ENCODE measurements at regions not wholly inside any gene's neighbourhood (a gene's known extent, or its start where the extent isn't known, plus 50 kb on each side); places are given as distances from the start of the nearest gene placed in this dataset.

GRCh38 chr12:109655578-109655977 is 58.0 kb upstream of the FAM222A start:
- Histone ChIP-seq H2AFZ (no peak overlapping the region), H3K9me2 (ENCODE audit: insufficient read depth) (no peaks in the 10 kb centered on the region), H3K4me2 (no peak overlapping the region), H3K4me1 (replicated peaks; ENCODE audit: insufficient read depth) (no peaks in the 10 kb centered on the region), H3K9me3 (ENCODE audit: insufficient read depth, low read depth) (no peaks in the 10 kb centered on the region), H3K27me3 (ENCODE audit: insufficient read depth, low read depth) (peaks cover 59% of the 10 kb centered on the region), H3F3A (ENCODE audit: insufficient read depth, low read depth) (no peaks in the 10 kb centered on the region), H4K20me1 (ENCODE audit: insufficient read depth) (no peaks in the 10 kb centered on the region), H3K4me3 (no peak overlapping the region), H3K36me3 (ENCODE audit: low read depth) (no peaks in the 10 kb centered on the region), H3K27ac (no peak overlapping the region), H3K79me2 (ENCODE audit: low read depth) (no peaks in the 10 kb centered on the region)
- TF ChIP-seq EZH2 (IDR thresholded peaks at IDR 0.05; ENCODE audit: low read depth), result no peak
- TF ChIP-seq, protein P1, sequence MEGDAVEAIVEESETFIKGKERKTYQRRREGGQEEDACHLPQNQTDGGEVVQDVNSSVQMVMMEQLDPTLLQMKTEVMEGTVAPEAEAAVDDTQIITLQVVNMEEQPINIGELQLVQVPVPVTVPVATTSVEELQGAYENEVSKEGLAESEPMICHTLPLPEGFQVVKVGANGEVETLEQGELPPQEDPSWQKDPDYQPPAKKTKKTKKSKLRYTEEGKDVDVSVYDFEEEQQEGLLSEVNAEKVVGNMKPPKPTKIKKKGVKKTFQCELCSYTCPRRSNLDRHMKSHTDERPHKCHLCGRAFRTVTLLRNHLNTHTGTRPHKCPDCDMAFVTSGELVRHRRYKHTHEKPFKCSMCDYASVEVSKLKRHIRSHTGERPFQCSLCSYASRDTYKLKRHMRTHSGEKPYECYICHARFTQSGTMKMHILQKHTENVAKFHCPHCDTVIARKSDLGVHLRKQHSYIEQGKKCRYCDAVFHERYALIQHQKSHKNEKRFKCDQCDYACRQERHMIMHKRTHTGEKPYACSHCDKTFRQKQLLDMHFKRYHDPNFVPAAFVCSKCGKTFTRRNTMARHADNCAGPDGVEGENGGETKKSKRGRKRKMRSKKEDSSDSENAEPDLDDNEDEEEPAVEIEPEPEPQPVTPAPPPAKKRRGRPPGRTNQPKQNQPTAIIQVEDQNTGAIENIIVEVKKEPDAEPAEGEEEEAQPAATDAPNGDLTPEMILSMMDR (conservative IDR thresholded peaks at IDR 0.05), result no peak
- BruUV-seq (replicated peaks), result no TSS peak
- intact Hi-C loops (cut with micrococcal nuclease; ENCODE audit: unreplicated experiment), result no loop called here
- DNase-seq, result no peak
- POLR2A ChIA-PET (ENCODE audit: unreplicated experiment), result no interaction called here
- CTCF ChIA-PET, result no interaction called here

DNA sequence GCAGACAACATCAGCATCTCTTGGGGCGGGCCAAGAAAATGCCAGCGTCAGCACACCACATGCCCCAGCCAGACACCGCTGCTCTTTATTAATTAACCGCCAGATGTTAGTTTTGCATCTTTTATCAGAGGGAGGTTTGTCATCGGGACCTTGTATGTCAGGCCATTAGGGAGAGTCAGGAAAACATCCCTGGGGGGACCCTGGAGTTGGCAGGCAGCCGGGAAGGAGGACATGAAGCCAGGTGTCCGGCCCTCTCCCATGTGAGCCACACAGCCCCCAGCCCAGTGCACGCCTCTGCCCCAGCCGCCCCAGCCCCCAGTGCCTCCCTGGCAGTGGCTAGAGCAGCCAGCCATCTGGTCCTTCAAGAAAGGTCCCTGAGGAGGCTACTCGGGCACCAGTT is 56.9 kb upstream of the FAM222A start:
- ChIA-PET POLR2A (ENCODE audit: unreplicated experiment) (no interaction called here), CTCF (no interaction called here)
- intact Hi-C loops (cut with micrococcal nuclease; ENCODE audit: unreplicated experiment), result no loop called here
- H3K4me3 ChIP-seq, result no peak overlapping the region
- H3K4me1 ChIP-seq (replicated peaks; ENCODE audit: insufficient read depth), result no peaks in the 10 kb centered on the region
- H3K27ac ChIP-seq, result no peak overlapping the region
- no peaks in the 10 kb centered on the region for H3K36me3 ChIP-seq (ENCODE audit: low read depth)
- BruUV-seq (replicated peaks), result no TSS peak
- H3K27me3 ChIP-seq (ENCODE audit: insufficient read depth, low read depth), result peaks cover 56% of the 10 kb centered on the region
- H3K9me3 ChIP-seq (ENCODE audit: insufficient read depth, low read depth), result no peaks in the 10 kb centered on the region
- H3F3A ChIP-seq (ENCODE audit: insufficient read depth, low read depth), result no peaks in the 10 kb centered on the region
- no peaks in the 10 kb centered on the region for H3K9me2 ChIP-seq (ENCODE audit: insufficient read depth)
- TF ChIP-seq, protein P1 (conservative IDR thresholded peaks at IDR 0.05), result no peak
- TF ChIP-seq EZH2 (IDR thresholded peaks at IDR 0.05; ENCODE audit: low read depth), result no peak
- H3K79me2 ChIP-seq (ENCODE audit: low read depth), result no peaks in the 10 kb centered on the region
- no peak for DNase-seq
- no peaks in the 10 kb centered on the region for H4K20me1 ChIP-seq (ENCODE audit: insufficient read depth)
- no peak overlapping the region for H2AFZ ChIP-seq
- H3K4me2 ChIP-seq, result no peak overlapping the region

GRCh38 chr12:109663795-109664194 is 49.8 kb upstream of the FAM222A start:
- Histone ChIP-seq H3K79me2 (ENCODE audit: low read depth) (no peaks in the 10 kb centered on the region), H3K36me3 (ENCODE audit: low read depth) (no peaks in the 10 kb centered on the region), H3K4me1 (replicated peaks; ENCODE audit: insufficient read depth) (no peaks in the 10 kb centered on the region), H3K4me3 (no peak overlapping the region), H4K20me1 (ENCODE audit: insufficient read depth) (no peaks in the 10 kb centered on the region), H3K4me2 (no peak overlapping the region), H2AFZ (no peak overlapping the region), H3K27me3 (ENCODE audit: insufficient read depth, low read depth) (peaks cover 26% of the 10 kb centered on the region), H3K27ac (no peak overlapping the region), H3K9me2 (ENCODE audit: insufficient read depth) (no peaks in the 10 kb centered on the region), H3F3A (ENCODE audit: insufficient read depth, low read depth) (no peaks in the 10 kb centered on the region), H3K9me3 (ENCODE audit: insufficient read depth, low read depth) (no peaks in the 10 kb centered on the region)
- BruUV-seq (replicated peaks), result no TSS peak
- CTCF ChIA-PET, result no interaction called here
- DNase-seq, result no peak
- intact Hi-C loops (cut with micrococcal nuclease; ENCODE audit: unreplicated experiment), result no loop called here
- POLR2A ChIA-PET (ENCODE audit: unreplicated experiment), result no interaction called here
- TF ChIP-seq, protein P1 (conservative IDR thresholded peaks at IDR 0.05), result no peak
- TF ChIP-seq EZH2 (IDR thresholded peaks at IDR 0.05; ENCODE audit: low read depth), result no peak

All from PC-9 (cell line).